Activated CD4-positive, alpha-beta T cell treated with anti-CD3 and anti-CD28 coated beads, Interleukin-2, amount 50 U/mL, for 1 hour (primary cell): ENCODE measurements at regions not wholly inside any gene's neighbourhood (a gene's known extent, or its start where the extent isn't known, plus 50 kb on each side); places are given as distances from the start of the nearest gene placed in this dataset.

Experiments
- DNase-seq: peaks from one replicate; pipeline ENCODE4 v3.0.0-alpha.2; 2020

DNA sequence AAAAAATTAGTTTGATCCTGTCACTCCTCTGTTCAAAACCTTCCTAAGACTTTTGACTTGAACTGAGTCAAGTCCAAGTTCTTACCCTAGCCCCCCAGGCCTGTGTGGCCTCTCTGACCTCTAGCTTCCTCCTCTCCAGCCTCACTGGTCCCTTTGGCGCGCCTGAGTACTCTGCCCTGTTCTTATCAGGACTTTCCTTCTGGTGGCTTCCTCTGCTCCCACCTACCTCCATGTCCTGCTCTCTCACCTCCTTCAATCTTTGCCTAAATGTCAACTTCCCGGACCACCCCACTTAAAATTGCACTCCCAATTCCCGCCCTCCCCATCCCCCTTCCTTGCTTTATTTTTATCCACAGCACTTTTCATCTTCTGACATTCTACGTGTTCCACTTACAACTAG lies 526.1 kb upstream of the KLF4 start:
- no peak for DNase-seq

DNA sequence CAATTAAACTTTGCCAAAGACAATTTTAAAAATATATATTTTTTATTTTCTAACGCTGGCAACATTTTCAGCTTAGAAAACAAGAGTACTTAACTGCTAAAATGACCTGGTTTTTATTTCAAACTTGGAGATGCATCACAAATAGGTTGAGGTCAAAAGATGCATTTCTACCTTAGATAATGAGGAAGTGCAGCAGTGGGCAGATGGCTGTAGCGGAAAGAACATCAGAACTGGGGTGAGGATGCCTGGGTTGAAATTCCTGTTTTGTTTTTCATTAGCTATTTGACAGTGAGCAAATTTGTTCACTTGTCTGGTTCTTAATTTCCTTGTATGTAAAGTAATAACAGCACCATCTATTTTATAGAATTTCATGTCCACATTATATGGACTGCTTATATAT lies 524.8 kb upstream of the KLF4 start:
- no peak for DNase-seq

DNA sequence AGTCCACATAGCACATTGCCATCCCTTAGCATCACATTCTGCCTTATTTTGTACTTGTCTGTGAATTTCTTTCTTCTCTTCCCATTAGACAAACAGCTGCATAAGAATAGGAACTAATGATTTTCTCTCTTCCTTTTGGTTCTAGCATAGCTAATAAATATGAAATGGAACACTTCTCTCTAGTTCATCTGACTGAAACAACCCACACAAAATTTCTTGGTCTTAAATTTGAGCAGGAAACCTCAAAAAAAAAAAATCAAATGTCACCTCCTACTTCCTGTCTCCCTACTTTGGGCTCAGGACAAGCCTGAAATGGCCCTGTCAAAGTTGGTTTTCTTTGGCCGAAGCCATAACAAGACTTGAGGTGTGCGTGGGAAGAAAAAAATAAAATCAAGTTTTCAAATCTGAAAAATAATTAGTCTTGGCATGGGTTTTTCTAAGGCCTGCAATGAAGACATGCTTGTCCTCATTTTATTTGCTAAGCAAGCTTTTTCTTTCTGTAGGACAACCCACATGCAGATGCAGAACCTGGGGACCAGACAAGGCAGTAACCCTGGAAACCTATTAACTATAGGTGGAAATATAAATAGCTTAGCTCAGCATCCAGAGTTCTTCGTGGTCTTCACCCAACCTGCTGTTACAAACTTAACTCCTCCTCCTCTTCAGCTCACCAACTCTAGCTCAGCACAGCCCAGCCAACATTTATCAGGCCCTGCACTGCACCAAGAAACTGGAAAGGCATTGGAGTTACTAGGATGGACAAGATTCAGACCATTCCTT lies 523.5 kb upstream of the KLF4 start:
- no peak for DNase-seq

DNA sequence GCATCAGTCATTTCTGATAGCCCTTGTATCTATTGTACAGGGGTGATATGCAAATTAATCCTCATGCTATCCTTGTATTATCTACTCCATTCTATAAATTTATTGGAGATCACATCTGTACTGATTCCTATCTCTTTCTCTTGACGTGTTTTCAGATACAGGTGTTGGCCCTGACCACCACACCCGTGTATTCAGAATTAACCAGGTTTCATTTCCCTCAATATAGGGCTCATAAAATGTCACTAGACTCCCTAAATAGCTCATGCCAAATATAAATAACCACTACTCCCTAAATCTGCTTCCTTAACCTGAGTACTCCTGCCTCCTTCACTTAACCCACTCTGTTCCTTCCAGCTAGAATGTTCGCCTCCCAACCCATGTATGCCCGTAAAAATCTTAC lies 522.8 kb upstream of the KLF4 start:
- DNase-seq = no peak

DNA sequence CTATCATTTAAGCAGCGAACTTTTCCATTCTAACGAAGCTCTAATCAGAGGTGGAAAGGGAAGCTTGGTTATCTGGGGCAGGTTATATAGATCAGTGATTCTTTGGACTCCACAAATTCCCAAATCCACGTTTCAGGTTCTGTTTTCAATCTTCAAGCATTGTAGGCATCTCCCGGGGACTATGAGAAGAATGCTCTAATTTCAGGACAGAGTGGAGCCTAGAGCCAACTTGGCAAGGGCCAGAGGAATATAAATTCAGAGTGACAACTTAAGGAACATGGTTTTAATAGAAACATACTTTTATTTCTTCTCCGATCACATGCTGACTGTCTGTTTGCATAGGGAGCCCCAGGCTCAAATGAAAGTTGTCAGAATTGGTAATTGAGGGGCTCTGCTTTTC lies 514.0 kb upstream of the KLF4 start:
- no peak for DNase-seq

DNA sequence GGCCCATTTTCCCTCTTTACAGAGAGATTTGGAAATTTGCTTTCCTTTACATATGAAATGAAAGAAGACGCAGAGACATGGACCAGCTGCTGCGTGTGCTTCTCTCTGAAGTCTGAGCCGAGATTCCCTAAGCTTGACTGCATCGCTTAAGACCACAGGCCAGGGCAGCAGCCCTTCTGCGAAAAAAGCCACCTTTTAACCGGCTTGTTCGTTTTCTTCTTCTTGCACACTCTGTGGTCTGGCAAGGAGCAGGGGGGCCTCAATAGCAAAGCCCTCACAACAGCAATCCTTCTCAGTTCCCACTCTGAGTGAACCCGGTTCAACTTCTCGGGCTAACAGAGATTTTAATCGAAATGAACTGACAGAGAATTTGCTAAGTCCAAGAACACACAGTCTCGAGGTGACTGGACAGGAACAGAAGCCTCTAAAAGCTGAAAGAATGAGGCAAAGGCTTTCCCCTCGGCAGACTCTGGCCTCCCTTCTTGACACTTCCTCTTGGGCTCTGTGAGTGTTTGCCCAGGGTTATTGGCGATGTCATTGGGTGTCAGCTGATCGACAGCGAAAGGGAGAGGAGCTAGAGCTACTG lies 512.9 kb upstream of the KLF4 start:
- DNase-seq = no peak

DNA sequence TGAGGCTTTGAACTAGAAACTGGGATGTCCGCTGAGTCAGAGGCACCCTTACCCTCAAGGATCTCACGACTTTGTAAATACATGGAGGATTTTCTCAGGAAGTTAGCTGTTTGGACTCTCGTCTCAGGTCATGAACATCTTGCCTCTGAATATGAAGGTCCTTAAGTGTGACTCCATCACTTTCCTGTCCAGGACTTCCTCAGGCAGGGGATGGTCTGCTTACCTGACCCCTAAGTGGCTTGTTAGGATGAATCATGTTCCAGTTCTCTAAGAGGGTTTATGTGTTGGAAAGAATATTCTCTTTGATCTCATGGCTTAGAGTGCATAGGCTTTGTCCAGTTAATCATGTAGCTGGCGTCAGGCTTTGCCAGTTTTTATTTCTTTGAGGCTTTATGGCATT lies 511.7 kb upstream of the KLF4 start:
- no peak for DNase-seq

DNA sequence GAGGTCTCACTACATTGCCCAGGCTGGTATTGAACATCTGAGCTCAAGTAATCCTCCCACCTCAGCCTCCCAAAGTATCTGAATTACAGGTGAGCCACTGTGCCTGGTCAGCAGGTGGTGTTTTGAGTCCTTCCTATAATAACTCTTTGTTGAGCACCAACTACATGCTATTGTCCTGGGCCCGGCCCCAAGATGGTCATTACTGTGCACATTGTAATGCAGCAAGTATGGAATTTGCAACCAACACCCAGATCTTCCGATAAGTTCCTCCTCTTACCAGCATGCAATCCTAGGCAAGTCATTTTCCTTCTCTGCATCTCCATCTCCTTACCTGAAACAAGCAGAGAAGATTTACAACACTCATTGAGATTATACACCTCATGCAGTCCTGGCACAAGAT lies 510.3 kb upstream of the KLF4 start:
- DNase-seq = no peak

DNA sequence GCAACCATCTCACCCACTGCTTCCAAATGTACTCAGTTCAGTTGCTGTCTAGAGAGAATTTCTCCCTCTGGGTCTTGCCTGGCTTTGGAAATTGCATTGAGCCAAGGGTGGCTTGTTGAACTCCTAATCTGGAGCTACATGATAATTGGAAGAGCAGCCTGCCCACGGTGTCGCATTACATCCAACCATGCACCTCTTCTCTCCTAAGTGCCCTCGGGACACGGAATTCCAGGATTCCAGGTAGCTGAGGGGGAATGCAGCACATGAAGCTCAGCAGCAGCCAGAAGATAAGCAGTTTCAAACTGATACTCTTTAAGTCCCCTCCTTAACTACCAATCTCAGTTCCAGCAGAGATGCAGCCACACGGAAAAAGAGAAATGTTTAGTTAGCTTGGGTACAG lies 509.4 kb upstream of the KLF4 start:
- no peak for DNase-seq

DNA sequence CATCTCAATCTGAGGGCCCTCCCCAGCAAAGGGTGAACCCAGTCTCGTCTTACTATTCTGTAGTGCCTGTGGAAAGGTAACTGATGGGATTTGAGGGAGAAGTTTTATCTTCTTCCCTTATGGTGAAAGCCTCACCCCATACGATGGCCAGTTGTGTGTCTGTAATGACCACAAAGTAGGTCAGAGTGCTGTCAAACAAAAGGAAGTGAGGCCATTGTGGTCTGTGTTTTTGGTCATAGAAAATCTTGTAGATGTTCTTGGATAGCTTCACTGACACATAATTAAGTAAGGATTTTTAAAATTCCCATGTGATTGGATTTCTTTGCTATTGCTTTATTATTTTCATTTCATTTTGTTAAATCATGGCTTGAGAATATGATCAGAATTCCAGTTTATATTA lies 505.1 kb upstream of the KLF4 start:
- DNase-seq = no peak

DNA sequence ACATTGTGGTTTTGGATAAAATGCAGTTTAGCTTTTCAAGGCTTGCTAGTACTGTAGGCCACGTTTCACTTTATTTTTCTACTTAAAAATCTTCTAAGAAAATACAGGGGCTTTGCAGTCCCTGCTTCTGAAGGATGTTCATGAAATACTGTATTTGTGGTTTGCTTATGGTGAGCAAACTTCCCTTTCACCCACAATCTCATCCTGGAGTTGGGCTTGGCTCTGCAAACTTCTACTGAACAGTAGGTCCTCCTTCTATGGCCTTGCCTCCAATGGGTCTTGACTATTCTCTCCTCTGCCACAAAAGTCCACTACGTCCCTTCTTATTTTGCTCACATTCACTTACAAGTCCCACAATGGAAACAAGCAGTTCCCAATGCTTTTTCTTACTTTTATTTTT lies 502.7 kb upstream of the KLF4 start:
- no peak for DNase-seq

DNA sequence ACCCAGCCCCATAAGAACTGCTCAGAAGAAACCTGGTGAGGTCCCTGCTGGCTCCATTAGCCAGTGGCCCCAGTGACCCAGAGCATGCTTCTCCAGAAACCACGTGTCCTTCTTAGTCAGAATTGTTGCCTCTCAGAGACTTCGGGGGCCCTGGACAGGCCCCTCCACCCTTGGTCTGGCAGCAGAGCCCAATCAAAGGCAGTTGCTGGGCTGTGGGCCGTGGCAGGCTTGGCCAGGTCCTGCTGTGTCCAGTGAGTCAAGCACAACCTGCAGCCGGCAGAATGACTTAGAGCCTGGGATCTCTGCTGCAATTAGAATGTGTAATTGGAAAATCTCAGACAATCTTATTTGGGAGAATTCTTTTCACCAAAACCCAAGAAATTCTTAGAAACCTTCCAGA lies 502.0 kb upstream of the KLF4 start:
- DNase-seq = no peak

DNA sequence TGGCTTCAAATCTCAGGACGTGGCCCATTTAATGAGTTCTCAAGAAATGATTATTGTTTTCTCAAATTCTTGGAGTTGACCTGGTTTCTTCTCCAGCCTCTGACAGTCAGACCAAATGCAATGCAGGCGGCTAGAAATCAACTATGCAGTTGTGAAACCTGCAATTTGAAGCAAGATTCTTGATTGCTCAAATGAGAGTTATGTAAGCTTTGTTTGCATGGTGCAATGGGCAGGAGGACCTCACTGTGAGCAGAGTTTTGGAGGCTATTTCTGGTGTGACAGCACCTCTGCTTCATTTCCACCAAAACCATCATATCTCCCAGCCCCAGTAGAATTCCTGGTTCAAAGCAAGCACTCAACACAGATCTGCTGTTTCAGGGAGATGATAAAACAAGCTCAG lies 500.0 kb upstream of the KLF4 start:
- DNase-seq = no peak

DNA sequence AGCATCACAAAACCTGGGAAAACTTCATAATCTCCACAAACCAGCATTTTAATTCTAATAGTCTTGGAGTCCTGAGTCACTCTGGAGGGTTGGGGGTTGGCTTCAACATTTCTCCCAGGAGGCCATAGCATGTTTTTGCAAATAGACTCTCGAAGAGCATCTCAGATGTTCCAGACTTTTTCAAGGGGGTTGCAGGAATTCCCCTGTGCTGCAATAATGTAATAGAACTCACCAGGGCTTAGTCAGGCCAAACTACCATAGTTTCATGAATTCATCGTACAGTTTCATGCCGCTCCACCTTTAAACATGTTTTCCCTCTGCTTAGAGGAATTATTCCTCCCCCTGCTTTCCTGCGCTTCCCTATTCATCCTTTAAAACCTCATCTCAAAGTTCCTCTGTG lies 499.5 kb upstream of the KLF4 start:
- no peak for DNase-seq

DNA sequence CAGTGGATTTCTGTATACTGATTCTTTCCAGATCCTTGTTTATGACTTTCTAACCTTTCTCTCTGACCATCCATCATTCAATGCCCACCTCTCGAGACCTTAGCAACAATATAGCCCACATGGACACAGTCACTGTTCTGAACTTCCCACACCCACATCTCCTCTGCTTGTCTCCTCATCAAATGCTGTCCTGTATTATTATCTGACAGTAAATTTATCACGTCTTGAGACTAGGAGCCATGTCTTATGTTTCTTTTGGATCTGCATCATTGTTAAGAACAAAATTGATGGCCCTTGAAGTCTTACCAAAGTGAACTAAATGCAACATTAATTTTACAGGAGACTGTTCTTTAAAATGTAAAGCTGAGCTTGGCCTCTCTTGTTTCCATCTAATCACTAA lies 495.4 kb upstream of the KLF4 start:
- DNase-seq = no peak

DNA sequence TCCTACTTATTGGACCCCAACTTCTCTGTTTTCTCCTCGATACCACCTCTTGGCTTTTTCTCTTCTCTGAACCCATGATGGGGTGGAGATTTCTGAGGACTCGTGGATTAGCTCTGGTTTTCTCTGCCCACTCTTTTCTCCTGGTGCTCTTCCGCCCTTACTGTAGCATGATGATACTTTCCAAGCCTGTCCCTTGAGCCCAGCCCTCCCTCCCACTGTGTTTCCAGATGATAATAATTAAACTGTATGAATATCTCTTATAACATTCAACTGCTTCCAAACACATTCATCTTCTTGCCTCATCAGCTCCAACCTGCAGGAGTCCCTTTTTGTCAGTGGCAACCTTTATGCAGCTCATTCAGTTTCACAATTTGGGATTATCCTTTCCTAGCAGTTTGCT lies 494.2 kb upstream of the KLF4 start:
- no peak for DNase-seq

DNA sequence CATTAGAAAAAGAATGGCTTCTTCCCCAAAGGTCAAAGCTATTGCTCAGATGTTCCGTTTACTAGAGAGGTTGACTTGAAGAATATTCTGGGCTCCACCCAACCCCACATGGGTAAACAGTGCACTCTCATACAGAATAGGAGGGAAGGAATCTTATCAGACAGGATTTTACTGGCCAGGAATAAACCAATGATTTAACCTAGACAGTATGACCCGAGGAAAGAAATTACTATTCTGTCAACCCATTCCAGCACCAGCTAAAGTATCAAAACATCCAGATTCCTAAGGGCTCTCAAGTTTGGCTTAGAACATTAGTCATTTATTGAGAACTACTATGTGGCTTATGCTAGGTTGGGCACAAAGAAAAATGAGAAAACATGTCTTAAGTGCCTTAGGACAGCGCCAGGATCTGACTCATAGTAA lies 493.6 kb upstream of the KLF4 start:
- no peak for DNase-seq

DNA sequence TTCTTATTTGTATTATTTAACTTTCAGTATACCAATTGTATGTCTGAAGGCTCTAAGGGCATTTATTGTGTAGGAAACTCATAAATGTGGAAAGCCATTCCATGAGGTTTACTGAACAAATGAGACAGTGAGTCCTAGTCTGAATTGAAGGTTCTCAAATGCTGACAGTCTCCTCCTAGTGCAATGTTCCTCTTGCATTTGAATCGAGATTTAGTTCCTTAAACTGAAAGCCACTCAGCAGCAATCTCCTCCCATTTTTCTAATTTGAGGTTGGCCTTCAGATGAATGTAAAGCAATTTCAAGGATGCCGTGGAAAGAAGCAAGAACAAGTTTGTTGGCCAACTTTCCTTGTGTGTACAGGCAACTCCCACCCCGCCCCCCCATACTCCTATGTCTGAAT lies 493.2 kb upstream of the KLF4 start:
- DNase-seq = no peak

DNA sequence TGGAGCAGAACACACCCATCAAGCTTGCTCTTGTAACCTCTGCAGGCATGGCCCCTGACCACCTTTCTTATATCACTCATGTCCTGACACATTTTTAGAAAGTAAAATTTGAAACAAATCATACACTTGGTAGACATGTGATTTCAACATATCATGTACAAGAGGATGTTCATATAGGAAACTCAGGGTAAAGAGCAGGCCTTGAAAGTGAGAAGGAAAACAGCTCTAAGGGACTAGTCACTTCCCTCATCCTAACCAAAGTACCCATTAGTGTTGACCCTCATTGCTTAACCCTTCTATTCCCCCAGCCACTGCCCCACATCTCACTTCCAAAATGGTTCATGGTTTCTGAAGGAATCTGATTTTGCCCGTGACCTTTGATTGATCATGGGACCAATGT lies 492.4 kb upstream of the KLF4 start:
- DNase-seq = no peak

DNA sequence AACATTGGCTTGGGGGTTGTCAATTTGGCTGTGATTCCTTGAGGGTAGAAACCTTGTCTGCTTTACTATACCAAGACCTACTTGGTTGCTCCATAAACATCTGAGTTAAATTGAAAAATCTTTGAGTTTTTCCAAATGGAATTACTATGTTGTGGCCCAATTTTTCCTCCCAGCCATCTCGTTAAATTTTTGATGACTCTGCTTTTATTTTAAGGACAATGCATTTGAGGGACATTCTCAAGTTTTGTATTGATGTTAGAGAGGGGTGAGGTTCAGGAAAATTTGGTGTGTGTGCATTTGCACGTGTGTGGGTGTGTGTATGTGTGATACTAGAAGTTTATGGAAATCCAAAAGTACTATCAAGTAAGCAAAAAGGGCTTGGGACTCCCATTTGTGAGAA lies 491.4 kb upstream of the KLF4 start:
- no peak for DNase-seq

DNA sequence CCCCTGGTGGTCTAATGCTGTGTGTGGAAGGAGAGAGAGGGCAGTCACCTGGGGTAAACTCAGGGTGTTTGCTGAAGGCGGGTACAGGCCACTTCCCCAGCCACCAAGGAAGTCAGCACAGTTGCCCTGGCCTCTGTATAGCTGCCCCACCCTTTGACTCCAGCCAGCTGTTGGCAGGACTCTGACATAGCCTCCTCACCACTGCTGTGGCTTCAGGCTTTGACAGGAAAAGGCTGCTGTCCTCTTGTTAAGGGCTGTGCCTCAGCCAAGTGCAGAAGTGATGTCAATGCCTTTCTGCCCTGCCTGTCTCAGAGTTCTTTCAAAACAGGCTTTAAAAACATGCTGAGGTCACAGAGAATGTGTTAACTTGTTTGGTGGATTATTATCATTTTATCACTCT lies 487.2 kb upstream of the KLF4 start:
- DNase-seq = no peak

DNA sequence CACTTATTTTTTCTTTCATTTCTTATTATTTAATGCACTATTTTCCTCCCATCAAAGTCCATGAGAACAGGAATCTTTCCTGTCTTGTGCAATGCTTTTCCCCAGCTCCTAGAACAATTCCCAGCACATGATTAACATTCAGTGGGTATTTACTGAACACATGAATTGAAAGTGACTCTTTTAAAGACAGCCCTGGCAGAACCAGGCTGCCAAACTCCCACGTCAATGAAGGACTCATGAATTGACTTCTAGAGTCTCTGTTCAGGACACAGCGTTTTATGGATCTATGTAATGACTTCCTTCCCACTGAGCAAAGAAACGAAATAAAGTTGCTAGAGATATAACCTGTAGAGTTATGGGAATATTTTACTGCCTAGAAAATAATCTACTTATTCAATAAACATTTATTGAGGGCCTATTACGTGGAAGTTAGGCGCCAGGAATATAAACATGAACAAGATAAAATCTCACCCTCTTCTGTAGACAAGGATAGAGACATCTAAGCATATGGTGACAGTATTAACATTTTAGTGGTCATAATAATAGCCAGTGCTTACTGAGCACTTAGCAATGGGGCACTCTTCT lies 485.9 kb upstream of the KLF4 start:
- no peak for DNase-seq

DNA sequence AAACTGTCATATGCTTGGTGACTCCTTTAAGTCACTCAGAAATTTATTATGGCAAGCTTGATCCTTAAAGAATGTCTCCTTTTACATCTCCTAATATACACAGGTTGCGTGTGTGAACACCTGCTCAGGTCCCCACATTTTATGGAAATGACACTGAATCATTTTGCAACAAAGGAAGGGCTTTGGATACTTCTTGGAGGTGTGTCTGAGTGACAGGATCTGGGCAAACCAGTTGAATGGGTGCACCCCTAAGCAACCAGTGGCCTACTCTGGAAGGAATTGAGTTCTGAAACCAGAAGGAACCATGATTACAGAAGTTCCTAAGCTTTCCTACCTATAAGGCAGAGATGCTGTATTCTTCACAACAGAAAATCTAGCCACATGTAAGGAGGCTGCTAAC lies 483.9 kb upstream of the KLF4 start:
- no peak for DNase-seq

DNA sequence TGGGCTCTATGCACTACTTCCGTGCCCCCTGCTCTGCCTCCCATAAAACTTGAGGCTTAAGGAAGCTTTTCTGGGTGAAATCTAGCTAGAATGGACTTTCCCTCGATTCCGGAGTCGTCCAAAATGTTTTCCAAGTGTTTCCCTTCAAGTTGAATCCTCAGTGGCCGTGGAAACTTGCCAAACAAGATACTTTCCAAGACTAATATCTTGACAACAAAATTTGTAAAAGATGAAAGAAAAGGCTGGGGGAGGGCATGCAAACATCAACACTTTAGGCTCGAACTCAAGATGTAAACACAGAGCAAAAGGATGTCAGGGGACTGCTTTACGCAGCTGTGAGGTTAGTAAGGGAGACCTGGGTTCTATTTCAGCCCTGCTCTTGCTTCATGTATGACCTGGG lies 482.8 kb upstream of the KLF4 start:
- DNase-seq = no peak

DNA sequence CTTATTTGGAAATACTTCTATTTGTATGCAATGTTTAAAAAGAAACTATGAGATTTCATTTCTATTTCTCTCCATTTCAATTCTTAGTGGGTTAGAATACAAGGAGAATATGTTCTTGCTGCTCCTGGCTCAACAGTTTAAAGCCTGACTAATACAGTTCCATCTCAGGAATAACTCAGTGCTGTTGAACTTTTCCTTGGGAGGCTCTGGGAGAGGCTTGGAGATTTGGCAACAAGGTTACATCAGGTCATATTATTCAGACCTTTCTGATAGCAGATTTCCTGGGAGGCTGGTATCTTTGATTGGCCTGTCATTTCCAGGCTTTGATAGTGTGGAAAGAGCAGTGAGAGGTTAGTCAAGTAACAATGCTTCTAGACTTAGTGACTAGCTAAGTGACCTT lies 481.7 kb upstream of the KLF4 start:
- no peak for DNase-seq
